Nephron (organoid): ENCODE measurements at regions not wholly inside any gene's neighbourhood (a gene's known extent, or its start where the extent isn't known, plus 50 kb on each side); places are given as distances from the start of the nearest gene placed in this dataset.

ENCODE experiments used
- H3K27ac Mint-ChIP-seq, 3 experiments: 2 replicates each; pipeline ENCODE4 v1.8.0; 2020; ENCODE audit warnings: mixed read lengths in 3 of 3, mild to moderate bottlenecking in 2 of 3, moderate library complexity in 1 of 3
- H3K27me3 Mint-ChIP-seq: 2 replicates; pipeline ENCODE4 v1.8.0; 2021; ENCODE audit warnings: low read depth, mild to moderate bottlenecking, moderate library complexity, mixed read lengths
- H3K36me3 Mint-ChIP-seq: 2 replicates; pipeline ENCODE4 v1.8.0; 2020; ENCODE audit warnings: low read depth, mixed read lengths
- H3K4me1 Mint-ChIP-seq: 2 replicates; pipeline ENCODE4 v1.8.0; 2020; ENCODE audit warnings: mixed read lengths
- H3K4me3 Mint-ChIP-seq, 3 experiments: 2 replicates each; pipeline ENCODE4 v1.8.0; 2020; ENCODE audit warnings: mild to moderate bottlenecking in 3 of 3, mixed read lengths in 3 of 3, moderate library complexity in 2 of 3
- H3K9me3 Mint-ChIP-seq: 2 replicates; pipeline ENCODE4 v1.8.0; 2020; ENCODE audit warnings: mixed read lengths
- CTCF ChIP-seq, 3 experiments: fragments of 200-600 bp; sonication (generic); IDR thresholded peaks; one replicate each; pipeline ENCODE4 v1.5.0; 2021; ENCODE audit warnings: antibody characterized with exemption in 3 of 3; ENCODE audit not compliant: unreplicated experiment in 3 of 3

GRCh38 chr1:117697220-117697781 lies 91.5 kb downstream of the TENT5C start:
- no peak overlapping the region for H3K4me3 Mint-ChIP-seq
- no peaks in the 10 kb centered on the region for H3K9me3 Mint-ChIP-seq
- H3K27me3 Mint-ChIP-seq, result peaks cover 8% of the 10 kb centered on the region
- peaks cover 21% of the 10 kb centered on the region for H3K4me1 Mint-ChIP-seq
- no peak overlapping the region for H3K27ac Mint-ChIP-seq
- TF ChIP-seq CTCF (IDR thresholded peaks at IDR 0.05; ENCODE audit: unreplicated experiment in 3 of 3), result no peak
- H3K36me3 Mint-ChIP-seq, result no peaks in the 10 kb centered on the region

GRCh38 chr1:117698398-117699160 lies 92.7 kb downstream of the TENT5C start:
- peaks cover 14% of the 10 kb centered on the region for H3K27me3 Mint-ChIP-seq
- no peak for TF ChIP-seq CTCF (IDR thresholded peaks at IDR 0.05; ENCODE audit: unreplicated experiment in 3 of 3)
- H3K4me3 Mint-ChIP-seq, result no peak overlapping the region
- H3K27ac Mint-ChIP-seq, result peak overlapping the region in 2 of 3 experiments; percentile 3 to 45
- no peaks in the 10 kb centered on the region for H3K9me3 Mint-ChIP-seq
- peaks cover 21% of the 10 kb centered on the region for H3K4me1 Mint-ChIP-seq
- no peaks in the 10 kb centered on the region for H3K36me3 Mint-ChIP-seq

- H3K27me3 Mint-ChIP-seq, result peaks cover 14% of the 10 kb centered on the region
- H3K27ac Mint-ChIP-seq, result peak overlapping the region in 1 of 3 experiments; percentile 45
- no peak for TF ChIP-seq CTCF (IDR thresholded peaks at IDR 0.05; ENCODE audit: unreplicated experiment in 3 of 3)
- no peak overlapping the region for H3K4me3 Mint-ChIP-seq
- H3K36me3 Mint-ChIP-seq, result no peaks in the 10 kb centered on the region
- H3K4me1 Mint-ChIP-seq, result peaks cover 21% of the 10 kb centered on the region
- no peaks in the 10 kb centered on the region for H3K9me3 Mint-ChIP-seq
Observed at GRCh38 chr1:117699953-117700352, 94.1 kb downstream of the TENT5C start.

- no peak overlapping the region for H3K27ac Mint-ChIP-seq
Observed at GRCh38 chr1:117702654-117703053, 96.8 kb downstream of the TENT5C start.

GRCh38 chr1:117707371-117707770 lies 101.5 kb downstream of the TENT5C start:
- no peaks in the 10 kb centered on the region for H3K36me3 Mint-ChIP-seq
- peaks cover 9% of the 10 kb centered on the region for H3K9me3 Mint-ChIP-seq
- H3K27ac Mint-ChIP-seq, result no peak overlapping the region
- TF ChIP-seq CTCF (IDR thresholded peaks at IDR 0.05; ENCODE audit: unreplicated experiment in 3 of 3), result no peak
- H3K27me3 Mint-ChIP-seq, result peaks cover 6% of the 10 kb centered on the region
- no peak overlapping the region for H3K4me3 Mint-ChIP-seq
- peaks cover 17% of the 10 kb centered on the region for H3K4me1 Mint-ChIP-seq

More at GRCh38 chr1:117702654-117703053, 96.8 kb downstream of the TENT5C start:
- H3K36me3 Mint-ChIP-seq, result no peaks in the 10 kb centered on the region
- no peak overlapping the region for H3K4me3 Mint-ChIP-seq
- peaks cover 9% of the 10 kb centered on the region for H3K9me3 Mint-ChIP-seq
- peaks cover 11% of the 10 kb centered on the region for H3K4me1 Mint-ChIP-seq
- TF ChIP-seq CTCF (IDR thresholded peaks at IDR 0.05; ENCODE audit: unreplicated experiment in 3 of 3), result no peak
- H3K27me3 Mint-ChIP-seq, result peaks cover 14% of the 10 kb centered on the region
